ENCODE measurements at regions not wholly inside any gene's neighbourhood (a gene's known extent, or its start where the extent isn't known, plus 50 kb on each side); places are given as distances from the start of the nearest gene placed in this dataset.

DNA sequence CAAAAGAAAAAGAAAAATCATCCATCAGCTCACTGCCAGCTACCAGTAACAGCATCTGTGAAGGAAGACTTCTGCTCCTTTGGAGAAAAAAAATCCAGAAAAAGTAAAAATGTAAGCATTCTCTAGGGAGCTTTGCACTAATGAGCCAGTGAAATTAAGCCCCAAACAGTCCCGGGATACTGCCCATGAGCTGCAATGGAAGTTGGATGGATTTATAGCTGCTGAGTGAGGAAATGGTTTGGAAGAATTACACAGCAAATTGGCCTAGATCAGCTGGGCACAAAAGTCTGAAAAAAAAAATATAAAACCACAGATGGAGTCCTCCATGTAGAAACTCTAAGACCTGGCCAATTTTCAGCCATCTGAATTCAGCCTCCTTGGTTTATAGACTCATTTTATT lies 462.9 kb upstream of the USP15 start:
- no peaks in the 10 kb centered on the region for H3K27me3 ChIP-seq (ENCODE audit: insufficient read depth, low read depth, severe bottlenecking)
- H3K36me3 ChIP-seq = no peaks in the 10 kb centered on the region
- no peaks in the 10 kb centered on the region for H3K9me3 ChIP-seq (ENCODE audit: severe bottlenecking)
- H3K27ac ChIP-seq = no peak overlapping the region
- no peak overlapping the region for H3K4me3 ChIP-seq (ENCODE audit: low read depth, low read length)
- no peak for DNase-seq
- no peak for TF ChIP-seq CTCF (IDR thresholded peaks at IDR 0.05; ENCODE audit: low read depth, low read length)

DNA sequence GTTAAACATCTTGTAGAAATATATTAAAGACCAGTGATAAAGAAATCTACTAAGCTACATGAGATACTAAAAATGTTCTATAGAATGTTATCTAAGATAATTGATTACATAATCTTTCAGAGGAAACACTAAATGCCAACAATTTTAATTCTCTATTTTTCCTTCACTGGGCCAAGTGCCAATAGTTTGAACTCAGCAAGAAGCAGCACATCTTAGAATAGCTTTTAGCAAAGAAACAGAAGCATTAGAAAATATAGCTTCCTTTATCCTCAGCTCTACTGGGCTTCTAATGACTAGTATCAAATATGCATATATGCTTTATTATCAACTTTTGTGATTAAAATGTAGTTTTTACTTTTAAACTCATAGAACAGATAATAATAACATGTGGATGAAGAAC lies 461.4 kb upstream of the USP15 start:
- TF ChIP-seq CTCF (IDR thresholded peaks at IDR 0.05; ENCODE audit: low read depth, low read length) = no peak
- no peaks in the 10 kb centered on the region for H3K36me3 ChIP-seq
- H3K27me3 ChIP-seq (ENCODE audit: insufficient read depth, low read depth, severe bottlenecking) = no peaks in the 10 kb centered on the region
- H3K9me3 ChIP-seq (ENCODE audit: severe bottlenecking) = no peaks in the 10 kb centered on the region
- no peak for DNase-seq
- H3K4me3 ChIP-seq (ENCODE audit: low read depth, low read length) = no peak overlapping the region
- H3K27ac ChIP-seq = no peak overlapping the region

- H3K9me3 ChIP-seq (ENCODE audit: severe bottlenecking) = no peaks in the 10 kb centered on the region
- TF ChIP-seq CTCF (IDR thresholded peaks at IDR 0.05; ENCODE audit: low read depth, low read length) = no peak
- no peak overlapping the region for H3K4me3 ChIP-seq (ENCODE audit: low read depth, low read length)
- DNase-seq = no peak
- H3K27me3 ChIP-seq (ENCODE audit: insufficient read depth, low read depth, severe bottlenecking) = no peaks in the 10 kb centered on the region
- H3K27ac ChIP-seq = no peak overlapping the region
- no peaks in the 10 kb centered on the region for H3K36me3 ChIP-seq
Observed at GRCh38 chr12:61804301-61804700, 455.9 kb upstream of the USP15 start.

DNA sequence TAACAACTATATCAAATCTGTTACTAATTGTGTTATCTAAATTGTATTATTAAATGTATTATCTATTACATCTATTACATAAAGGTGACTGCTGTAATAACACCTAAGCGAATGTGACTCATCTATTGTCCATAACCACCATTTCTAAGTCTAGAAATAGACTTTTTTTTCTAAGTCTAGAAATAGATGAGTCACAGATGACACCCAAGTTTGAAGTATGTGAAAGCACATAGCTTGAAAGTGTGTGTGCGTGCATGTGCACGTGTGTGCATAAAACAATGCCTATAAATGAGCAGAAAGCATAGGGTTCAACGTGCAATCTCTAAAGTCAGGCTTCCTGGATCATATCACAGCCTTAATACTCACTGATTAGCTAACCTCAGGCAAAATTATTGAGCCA lies 451.3 kb upstream of the USP15 start:
- H3K4me3 ChIP-seq (ENCODE audit: low read depth, low read length) = no peak overlapping the region
- DNase-seq = no peak
- no peaks in the 10 kb centered on the region for H3K27me3 ChIP-seq (ENCODE audit: insufficient read depth, low read depth, severe bottlenecking)
- H3K9me3 ChIP-seq (ENCODE audit: severe bottlenecking) = no peaks in the 10 kb centered on the region
- no peaks in the 10 kb centered on the region for H3K36me3 ChIP-seq
- no peak for TF ChIP-seq CTCF (IDR thresholded peaks at IDR 0.05; ENCODE audit: low read depth, low read length)
- H3K27ac ChIP-seq = no peak overlapping the region

- H3K36me3 ChIP-seq = no peaks in the 10 kb centered on the region
- TF ChIP-seq CTCF (IDR thresholded peaks at IDR 0.05; ENCODE audit: low read depth, low read length) = no peak
- H3K27me3 ChIP-seq (ENCODE audit: insufficient read depth, low read depth, severe bottlenecking) = no peaks in the 10 kb centered on the region
- H3K4me3 ChIP-seq (ENCODE audit: low read depth, low read length) = no peak overlapping the region
- no peaks in the 10 kb centered on the region for H3K9me3 ChIP-seq (ENCODE audit: severe bottlenecking)
- no peak for DNase-seq
- H3K27ac ChIP-seq = no peak overlapping the region
Observed at GRCh38 chr12:61810486-61810885, 449.7 kb upstream of the USP15 start.

- H3K4me3 ChIP-seq (ENCODE audit: low read depth, low read length) = no peak overlapping the region
- no peaks in the 10 kb centered on the region for H3K9me3 ChIP-seq (ENCODE audit: severe bottlenecking)
- no peaks in the 10 kb centered on the region for H3K27me3 ChIP-seq (ENCODE audit: insufficient read depth, low read depth, severe bottlenecking)
- no peaks in the 10 kb centered on the region for H3K36me3 ChIP-seq
- no peak overlapping the region for H3K27ac ChIP-seq
- DNase-seq = no peak
- TF ChIP-seq CTCF (IDR thresholded peaks at IDR 0.05; ENCODE audit: low read depth, low read length) = no peak
Observed at GRCh38 chr12:61821381-61821780, 438.8 kb upstream of the USP15 start.

Data from WERI-Rb-1 (cell line).